WTC11 (cell line): ENCODE measurements at regions not wholly inside any gene's neighbourhood (a gene's known extent, or its start where the extent isn't known, plus 50 kb on each side); places are given as distances from the start of the nearest gene placed in this dataset.

Experiments used
- ATAC-seq: fragments of 200-7000 bp; cut with Tn5 transposase; 2 replicates; pipeline ENCODE4 v1.10.0; 2021; ENCODE audit warnings: mild to moderate bottlenecking, moderate library complexity
- CTCF ChIA-PET: fragments of 300-600 bp; sonication (Branson Sonifier 250); formaldehyde crosslinking; loops from one replicate; lab custom pipeline; 2021; ENCODE audit warnings: antibody characterized with exemption; lab: Charles Lee
- POLR2A ChIA-PET: fragments of 350-600 bp; sonication (Branson Sonifier 250); formaldehyde crosslinking; loops from one replicate; lab custom pipeline; 2021; ENCODE audit warnings: antibody characterized with exemption; lab: Charles Lee
- DNase-seq: peaks from one replicate; pipeline ENCODE4 v3.0.0; 2021; ENCODE audit warnings: low spot score
- H3K27ac Mint-ChIP-seq: 2 replicates; pipeline ENCODE4 v1.8.0; 2021; ENCODE audit warnings: mixed read lengths
- H3K27me3 Mint-ChIP-seq: 2 replicates; pipeline ENCODE4 v1.8.0; 2021; ENCODE audit warnings: low read depth, mild to moderate bottlenecking, moderate library complexity, mixed read lengths
- H3K36me3 Mint-ChIP-seq: 2 replicates; pipeline ENCODE4 v1.8.0; 2021; ENCODE audit warnings: mixed read lengths
- H3K4me1 Mint-ChIP-seq: 2 replicates; pipeline ENCODE4 v1.8.0; 2022; ENCODE audit warnings: mixed read lengths
- H3K4me3 Mint-ChIP-seq: 2 replicates; pipeline ENCODE4 v1.8.0; 2021; ENCODE audit warnings: mild to moderate bottlenecking, moderate library complexity, mixed read lengths
- H3K9me3 Mint-ChIP-seq: 2 replicates; pipeline ENCODE4 v1.8.0; 2021; ENCODE audit warnings: mixed read lengths
- E2F1 ChIP-seq: sonication (generic); formaldehyde crosslinking; IDR thresholded peaks from 2 replicates; pipeline ENCODE4 v1.8.0; 2022; ENCODE audit warnings: mild to moderate bottlenecking, missing genetic modification reagents
- EMX1 ChIP-seq: fragments of 250-450 bp; sonication (Bioruptor Pico); IDR thresholded peaks from 2 replicates; pipeline ENCODE4 v1.8.0; 2021; ENCODE audit warnings: mild to moderate bottlenecking
- GTF2I ChIP-seq: fragments of 250-450 bp; sonication (Bioruptor Pico); conservative IDR thresholded peaks from 2 replicates; pipeline ENCODE4 v1.4.0; 2021; ENCODE audit warnings: mild to moderate bottlenecking
- JUN ChIP-seq: sonication (generic); formaldehyde crosslinking; IDR thresholded peaks from 2 replicates; pipeline ENCODE4 v1.8.0; 2023; ENCODE audit warnings: mild to moderate bottlenecking, missing genetic modification reagents
- MXD4 ChIP-seq: fragments of 250-450 bp; sonication (Bioruptor Pico); IDR thresholded peaks from 2 replicates; pipeline ENCODE4 v1.8.0; 2021; ENCODE audit warnings: mild to moderate bottlenecking, moderate library complexity, borderline replicate concordance
- MYBL2 ChIP-seq: sonication (generic); formaldehyde crosslinking; IDR thresholded peaks from 2 replicates; pipeline ENCODE4 v1.8.1; 2023; ENCODE audit warnings: mild to moderate bottlenecking, moderate library complexity, missing genetic modification reagents
- NFATC4 ChIP-seq: fragments of 250-450 bp; sonication (Bioruptor Pico); IDR thresholded peaks from 2 replicates; pipeline ENCODE4 v1.9.0; 2021; ENCODE audit warnings: mild to moderate bottlenecking
- NR2C2 ChIP-seq: sonication (generic); formaldehyde crosslinking; IDR thresholded peaks from 2 replicates; pipeline ENCODE4 v1.8.0; 2022; ENCODE audit warnings: mild to moderate bottlenecking, missing genetic modification reagents
- NR3C1 ChIP-seq: sonication (generic); formaldehyde crosslinking; conservative IDR thresholded peaks from 2 replicates; pipeline ENCODE4 v1.8.1; 2023; ENCODE audit warnings: low read depth, mild to moderate bottlenecking, missing genetic modification reagents
- OVOL2 ChIP-seq: fragments of 250-450 bp; sonication (Bioruptor Pico); IDR thresholded peaks from 2 replicates; pipeline ENCODE4 v1.9.0; 2021; ENCODE audit warnings: mild to moderate bottlenecking, borderline replicate concordance
- PRRX2 ChIP-seq: fragments of 250-450 bp; sonication (Bioruptor Pico); IDR thresholded peaks from 2 replicates; pipeline ENCODE4 v1.8.0; 2021; ENCODE audit warnings: mild to moderate bottlenecking
- RELA ChIP-seq: sonication (generic); formaldehyde crosslinking; IDR thresholded peaks from 2 replicates; pipeline ENCODE4 v1.8.1; 2022; ENCODE audit warnings: missing genetic modification reagents, mild to moderate bottlenecking, borderline replicate concordance
- SMAD3 ChIP-seq: sonication (generic); formaldehyde crosslinking; IDR thresholded peaks from 2 replicates; pipeline ENCODE4 v1.8.0; 2022; ENCODE audit warnings: missing genetic modification reagents, mild to moderate bottlenecking, borderline replicate concordance
- SMAD4 ChIP-seq: sonication (generic); formaldehyde crosslinking; IDR thresholded peaks from 2 replicates; pipeline ENCODE4 v1.8.0; 2022; ENCODE audit warnings: mild to moderate bottlenecking, missing genetic modification reagents
- TEAD1 ChIP-seq: sonication (generic); formaldehyde crosslinking; IDR thresholded peaks from 2 replicates; pipeline ENCODE4 v1.8.0; 2022; ENCODE audit warnings: mild to moderate bottlenecking, missing genetic modification reagents
- TP53 ChIP-seq: sonication (generic); formaldehyde crosslinking; IDR thresholded peaks from 2 replicates; pipeline ENCODE4 v1.8.1; 2023; ENCODE audit warnings: mild to moderate bottlenecking, missing genetic modification reagents
- ZBTB21 ChIP-seq: sonication (generic); formaldehyde crosslinking; IDR thresholded peaks from 2 replicates; pipeline ENCODE4 v1.8.1; 2023; ENCODE audit warnings: mild to moderate bottlenecking, missing genetic modification reagents, borderline replicate concordance
- ZNF138 ChIP-seq: sonication (generic); formaldehyde crosslinking; conservative IDR thresholded peaks from 2 replicates; pipeline ENCODE4 v1.8.1; 2022; ENCODE audit warnings: mild to moderate bottlenecking, moderate library complexity, missing genetic modification reagents
- ZNF416 ChIP-seq: fragments of 250-450 bp; sonication (Bioruptor Pico); IDR thresholded peaks from 2 replicates; pipeline ENCODE4 v1.9.0; 2021; ENCODE audit warnings: mild to moderate bottlenecking, inconsistent platforms
- ZNF423 ChIP-seq: fragments of 250-450 bp; sonication (Bioruptor Pico); IDR thresholded peaks from 2 replicates; pipeline ENCODE4 v2.1.2; 2022; ENCODE audit warnings: mild to moderate bottlenecking, moderate library complexity
- ZNF512 ChIP-seq: sonication (generic); formaldehyde crosslinking; IDR thresholded peaks from 2 replicates; pipeline ENCODE4 v1.8.1; 2022; ENCODE audit warnings: missing genetic modification reagents, borderline replicate concordance
- ZNF671 ChIP-seq: fragments of 250-450 bp; sonication (Bioruptor Pico); IDR thresholded peaks from 2 replicates; pipeline ENCODE4 v1.8.0; 2021; ENCODE audit warnings: mild to moderate bottlenecking
- TF ChIP-seq, protein P1 (sequence below): fragments of 200-600 bp; IDR thresholded peaks from 2 replicates; pipeline ENCODE4 v1.8.0; 2022; ENCODE audit warnings: antibody characterized with exemption
- TF ChIP-seq, protein P2 (sequence below): sonication (generic); formaldehyde crosslinking; IDR thresholded peaks from 2 replicates; pipeline ENCODE4 v1.8.1; 2022; ENCODE audit warnings: low read depth, missing genetic modification reagents, borderline replicate concordance

- Mint-ChIP-seq H3K9me3 (peaks cover 10% of the 10 kb centered on the region), H3K36me3 (no peaks in the 10 kb centered on the region), H3K27me3 (no peaks in the 10 kb centered on the region), H3K4me1 (peaks cover 22% of the 10 kb centered on the region), H3K27ac (no peak overlapping the region), H3K4me3 (no peak overlapping the region)
- ChIA-PET CTCF (interaction anchor here (1.5 to 1.8 kb wide), 3 partner anchors 9 to 16 kb away, joined by 5 to 6 read pairs (median 5); no protein-coding TSS in a partner anchor), POLR2A (no interaction called here)
- ATAC-seq (no peak), DNase-seq (no peak)
- TF ChIP-seq PRRX2 (no peak), GTF2I (no peak), E2F1 (CRISPR knock-in tag) (no peak), NFATC4 (CRISPR knock-in tag) (no peak), SMAD3 (CRISPR knock-in tag) (no peak), MXD4 (no peak), NR2C2 (CRISPR knock-in tag) (no peak), ZNF416 (no peak), OVOL2 (CRISPR knock-in tag) (no peak), RELA (CRISPR knock-in tag) (no peak)
- TF ChIP-seq, protein P1, sequence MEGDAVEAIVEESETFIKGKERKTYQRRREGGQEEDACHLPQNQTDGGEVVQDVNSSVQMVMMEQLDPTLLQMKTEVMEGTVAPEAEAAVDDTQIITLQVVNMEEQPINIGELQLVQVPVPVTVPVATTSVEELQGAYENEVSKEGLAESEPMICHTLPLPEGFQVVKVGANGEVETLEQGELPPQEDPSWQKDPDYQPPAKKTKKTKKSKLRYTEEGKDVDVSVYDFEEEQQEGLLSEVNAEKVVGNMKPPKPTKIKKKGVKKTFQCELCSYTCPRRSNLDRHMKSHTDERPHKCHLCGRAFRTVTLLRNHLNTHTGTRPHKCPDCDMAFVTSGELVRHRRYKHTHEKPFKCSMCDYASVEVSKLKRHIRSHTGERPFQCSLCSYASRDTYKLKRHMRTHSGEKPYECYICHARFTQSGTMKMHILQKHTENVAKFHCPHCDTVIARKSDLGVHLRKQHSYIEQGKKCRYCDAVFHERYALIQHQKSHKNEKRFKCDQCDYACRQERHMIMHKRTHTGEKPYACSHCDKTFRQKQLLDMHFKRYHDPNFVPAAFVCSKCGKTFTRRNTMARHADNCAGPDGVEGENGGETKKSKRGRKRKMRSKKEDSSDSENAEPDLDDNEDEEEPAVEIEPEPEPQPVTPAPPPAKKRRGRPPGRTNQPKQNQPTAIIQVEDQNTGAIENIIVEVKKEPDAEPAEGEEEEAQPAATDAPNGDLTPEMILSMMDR: no peak
Measured at GRCh38 chr7:67387851-67388250, 391.2 kb downstream of the TYW1 start.

GRCh38 chr7:67391168-67391567 is 394.5 kb downstream of the TYW1 start:
- no peaks in the 10 kb centered on the region for H3K36me3 Mint-ChIP-seq
- ChIA-PET CTCF (interaction anchor here (1.2 to 2.8 kb wide), 3 partner anchors 13 to 234 kb away, joined by 4 to 14 read pairs (median 7); no protein-coding TSS in a partner anchor), POLR2A (no interaction called here)
- H3K4me3 Mint-ChIP-seq: no peak overlapping the region
- peak overlapping the region; percentile 58; the same call in 1 of the 2 replicates for H3K27ac Mint-ChIP-seq
- ATAC-seq (no peak), DNase-seq (no peak)
- peaks cover 37% of the 10 kb centered on the region for H3K4me1 Mint-ChIP-seq
- TF ChIP-seq TP53 (CRISPR knock-in tag) (no peak), ZNF423 (no peak), TEAD1 (CRISPR knock-in tag) (no peak), MYBL2 (no peak)
- peaks cover 13% of the 10 kb centered on the region for H3K9me3 Mint-ChIP-seq
- no peaks in the 10 kb centered on the region for H3K27me3 Mint-ChIP-seq

DNA sequence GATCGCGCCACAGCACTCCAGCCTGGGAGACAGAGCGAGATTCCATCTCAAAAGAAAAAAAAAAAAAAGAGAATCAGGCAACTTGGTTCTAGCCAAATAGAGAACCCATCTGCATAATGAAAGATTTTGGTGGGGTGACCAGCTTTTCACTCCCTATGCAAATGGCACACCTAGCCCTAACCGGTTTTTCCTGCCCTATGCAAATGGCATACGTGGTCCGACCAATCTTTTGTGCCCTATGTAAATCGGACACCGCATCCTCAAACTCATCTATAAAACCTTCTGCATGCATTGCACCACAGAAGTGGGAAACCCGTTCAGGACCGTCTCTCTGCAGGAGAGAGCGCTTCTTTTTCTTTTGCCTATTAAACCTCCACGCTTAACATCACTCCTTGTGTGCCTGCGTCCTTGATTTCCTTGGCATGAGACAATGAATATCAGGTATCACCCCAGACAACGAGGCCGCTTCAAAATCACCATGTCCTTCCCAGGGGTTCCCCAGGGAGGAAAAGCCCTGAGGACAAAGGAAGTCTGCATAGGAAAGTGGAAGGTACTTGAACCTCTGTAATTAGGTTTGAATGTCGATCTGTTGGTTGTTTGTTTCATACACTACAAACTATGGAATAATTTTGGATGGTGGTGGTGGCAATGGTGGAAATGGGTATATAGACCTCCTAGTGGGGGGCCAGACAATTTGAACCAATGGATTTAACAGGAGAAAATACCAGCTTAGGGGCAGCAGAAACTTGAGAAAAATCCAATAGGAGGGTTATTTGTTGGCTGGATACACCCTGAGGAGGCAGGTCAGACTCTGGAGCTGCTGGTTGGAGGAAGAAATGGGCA is 396.2 kb downstream of the TYW1 start:
- Mint-ChIP-seq H3K4me3 (peak overlapping the region; percentile 58), H3K9me3 (peaks cover 7% of the 10 kb centered on the region; the same call in 1 of the 2 replicates), H3K4me1 (peaks cover 37% of the 10 kb centered on the region), H3K27ac (peak overlapping the region; percentile 96), H3K27me3 (no peaks in the 10 kb centered on the region), H3K36me3 (peaks cover 2% of the 10 kb centered on the region; the same call in 1 of the 2 replicates)
- ATAC-seq: peak; percentile 85
- DNase-seq: peak; percentile 45
- ChIA-PET POLR2A (interaction anchor here (0.6 kb wide), 1 partner anchor 84 kb away, joined by 3 read pairs; no protein-coding TSS in a partner anchor), CTCF (interaction anchor here (0.7 to 2.8 kb wide), 3 partner anchors 15 to 28 kb away, joined by 3 to 14 read pairs (median 6); no protein-coding TSS in a partner anchor)
- TF ChIP-seq SMAD4 (CRISPR knock-in tag): no peak
- no peak for TF ChIP-seq NR3C1 (CRISPR knock-in tag)
- TF ChIP-seq ZBTB21 (CRISPR knock-in tag): no peak
- TF ChIP-seq EMX1 (CRISPR knock-in tag): peak; percentile 79; the same call in 1 of the 2 replicates
- no peak for TF ChIP-seq MYBL2
- TF ChIP-seq PRRX2: 0 out of 2 replicates have a peak, but pooled peaks have one; percentile 36
- no peak for TF ChIP-seq ZNF512 (CRISPR knock-in tag)
- TF ChIP-seq JUN (CRISPR knock-in tag): no peak
- TF ChIP-seq ZNF138 (CRISPR knock-in tag): no peak
- TF ChIP-seq, protein P2, sequence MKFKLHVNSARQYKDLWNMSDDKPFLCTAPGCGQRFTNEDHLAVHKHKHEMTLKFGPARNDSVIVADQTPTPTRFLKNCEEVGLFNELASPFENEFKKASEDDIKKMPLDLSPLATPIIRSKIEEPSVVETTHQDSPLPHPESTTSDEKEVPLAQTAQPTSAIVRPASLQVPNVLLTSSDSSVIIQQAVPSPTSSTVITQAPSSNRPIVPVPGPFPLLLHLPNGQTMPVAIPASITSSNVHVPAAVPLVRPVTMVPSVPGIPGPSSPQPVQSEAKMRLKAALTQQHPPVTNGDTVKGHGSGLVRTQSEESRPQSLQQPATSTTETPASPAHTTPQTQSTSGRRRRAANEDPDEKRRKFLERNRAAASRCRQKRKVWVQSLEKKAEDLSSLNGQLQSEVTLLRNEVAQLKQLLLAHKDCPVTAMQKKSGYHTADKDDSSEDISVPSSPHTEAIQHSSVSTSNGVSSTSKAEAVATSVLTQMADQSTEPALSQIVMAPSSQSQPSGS (CRISPR knock-in tag): no peak
- no peak for TF ChIP-seq NR2C2 (CRISPR knock-in tag)
- peak; percentile 58; the same call in 1 of the 2 replicates for TF ChIP-seq ZNF671
